AG10803 (cell line): ENCODE measurements at regions not wholly inside any gene's neighbourhood (a gene's known extent, or its start where the extent isn't known, plus 50 kb on each side); places are given as distances from the start of the nearest gene placed in this dataset.

ENCODE experiments used
- DNase-seq: peaks from one replicate; pipeline ENCODE4 v3.0.0; 2010; ENCODE audit warnings: low read depth
- H3K4me3 ChIP-seq: 2 replicates; pipeline ENCODE4 v1.5.1; 2011; ENCODE audit warnings: mild to moderate bottlenecking, low read length, control low read depth
- TF ChIP-seq, protein P1 (sequence below): conservative IDR thresholded peaks from 2 replicates; pipeline ENCODE4 v1.5.1; 2011; ENCODE audit warnings: mild to moderate bottlenecking, low read length, control low read depth, inconsistent platforms

- TF ChIP-seq, protein P1, sequence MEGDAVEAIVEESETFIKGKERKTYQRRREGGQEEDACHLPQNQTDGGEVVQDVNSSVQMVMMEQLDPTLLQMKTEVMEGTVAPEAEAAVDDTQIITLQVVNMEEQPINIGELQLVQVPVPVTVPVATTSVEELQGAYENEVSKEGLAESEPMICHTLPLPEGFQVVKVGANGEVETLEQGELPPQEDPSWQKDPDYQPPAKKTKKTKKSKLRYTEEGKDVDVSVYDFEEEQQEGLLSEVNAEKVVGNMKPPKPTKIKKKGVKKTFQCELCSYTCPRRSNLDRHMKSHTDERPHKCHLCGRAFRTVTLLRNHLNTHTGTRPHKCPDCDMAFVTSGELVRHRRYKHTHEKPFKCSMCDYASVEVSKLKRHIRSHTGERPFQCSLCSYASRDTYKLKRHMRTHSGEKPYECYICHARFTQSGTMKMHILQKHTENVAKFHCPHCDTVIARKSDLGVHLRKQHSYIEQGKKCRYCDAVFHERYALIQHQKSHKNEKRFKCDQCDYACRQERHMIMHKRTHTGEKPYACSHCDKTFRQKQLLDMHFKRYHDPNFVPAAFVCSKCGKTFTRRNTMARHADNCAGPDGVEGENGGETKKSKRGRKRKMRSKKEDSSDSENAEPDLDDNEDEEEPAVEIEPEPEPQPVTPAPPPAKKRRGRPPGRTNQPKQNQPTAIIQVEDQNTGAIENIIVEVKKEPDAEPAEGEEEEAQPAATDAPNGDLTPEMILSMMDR = no peak
- H3K4me3 ChIP-seq = no peak overlapping the region
- DNase-seq = no peak
Measured at GRCh38 chr2:198231562-198231961, 427.2 kb downstream of the PLCL1 start.

DNA sequence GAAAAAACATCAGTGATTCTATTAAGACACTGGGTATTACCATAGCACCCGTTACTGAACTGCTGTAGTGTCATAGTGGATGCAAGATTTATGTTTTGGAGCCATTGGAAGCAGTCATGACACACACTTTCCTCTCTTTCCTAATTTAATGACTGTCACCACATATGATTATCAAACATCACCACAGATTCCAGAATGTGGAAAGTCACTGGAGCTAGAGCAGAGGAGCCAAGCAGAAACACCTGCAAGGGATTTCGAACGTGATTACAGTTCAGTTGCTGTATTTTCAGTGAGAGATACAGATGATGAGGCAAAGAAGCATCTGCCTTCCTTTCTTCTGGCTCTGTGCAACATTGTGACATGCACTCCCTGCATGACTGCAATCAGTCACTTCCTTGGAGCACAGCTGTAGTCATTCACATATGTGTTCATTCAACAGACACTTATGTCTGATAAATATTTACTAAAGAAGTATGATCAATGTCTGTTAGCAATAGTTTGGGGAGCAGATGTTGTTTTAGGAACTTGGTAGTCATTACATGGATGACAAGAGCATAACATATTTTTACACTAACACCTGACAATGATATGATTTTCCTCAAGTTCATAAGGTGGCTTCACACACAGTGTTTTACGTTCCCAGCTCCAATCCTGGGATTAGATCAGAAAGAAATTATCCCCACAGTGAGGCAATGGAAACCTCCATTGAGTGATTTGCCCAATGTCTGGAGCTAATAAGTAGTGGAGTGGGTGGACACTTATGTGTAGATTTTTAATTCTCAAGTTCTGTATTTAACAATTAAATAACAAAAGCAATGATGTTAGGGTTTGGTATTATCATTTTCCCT lies 416.6 kb downstream of the PLCL1 start:
- TF ChIP-seq, protein P1 = no peak
- no peak for DNase-seq
- H3K4me3 ChIP-seq = no peak overlapping the region

- TF ChIP-seq, protein P1 = no peak
Measured at GRCh38 chr2:198219292-198219691, 414.9 kb downstream of the PLCL1 start.

DNA sequence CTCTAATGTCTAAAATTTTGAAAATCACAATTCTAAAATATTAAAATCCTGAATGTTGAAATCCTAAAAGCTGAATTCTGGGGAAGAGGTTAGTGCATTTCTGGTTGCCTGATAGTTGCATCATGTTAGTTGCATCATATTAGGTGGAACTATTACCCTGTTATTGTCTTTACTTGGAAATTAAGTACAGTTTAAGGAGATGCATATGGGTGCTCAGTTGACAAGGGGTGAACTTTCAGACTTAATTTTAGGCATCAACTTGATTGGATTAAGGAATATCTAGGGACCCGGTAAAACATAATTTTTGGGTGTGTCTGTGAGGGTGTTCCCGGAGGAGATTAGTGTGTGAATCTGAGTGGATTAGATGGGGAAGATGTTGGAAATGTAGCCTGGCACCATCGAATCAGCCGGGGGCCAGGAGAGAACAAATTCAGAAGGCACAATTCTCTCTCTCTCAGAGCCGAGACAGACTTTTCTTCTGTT lies 409.8 kb downstream of the PLCL1 start:
- H3K4me3 ChIP-seq = no peak overlapping the region
- DNase-seq = peak; percentile 59
- TF ChIP-seq, protein P1 = no peak

More at GRCh38 chr2:198219292-198219691, 414.9 kb downstream of the PLCL1 start:
- DNase-seq = no peak
- no peak overlapping the region for H3K4me3 ChIP-seq

GRCh38 chr2:198213253-198213652 lies 408.9 kb downstream of the PLCL1 start:
- TF ChIP-seq, protein P1 = no peak
- DNase-seq = no peak
- no peak overlapping the region for H3K4me3 ChIP-seq

GRCh38 chr2:198211706-198212105 lies 407.3 kb downstream of the PLCL1 start:
- TF ChIP-seq, protein P1 = no peak
- H3K4me3 ChIP-seq = no peak overlapping the region

More at GRCh38 chr2:198211706-198212105, 407.3 kb downstream of the PLCL1 start:
- no peak for DNase-seq
